ENCODE measurements at regions not wholly inside any gene's neighbourhood (a gene's known extent, or its start where the extent isn't known, plus 50 kb on each side); places are given as distances from the start of the nearest gene placed in this dataset.

- TF ChIP-seq, protein P1, sequence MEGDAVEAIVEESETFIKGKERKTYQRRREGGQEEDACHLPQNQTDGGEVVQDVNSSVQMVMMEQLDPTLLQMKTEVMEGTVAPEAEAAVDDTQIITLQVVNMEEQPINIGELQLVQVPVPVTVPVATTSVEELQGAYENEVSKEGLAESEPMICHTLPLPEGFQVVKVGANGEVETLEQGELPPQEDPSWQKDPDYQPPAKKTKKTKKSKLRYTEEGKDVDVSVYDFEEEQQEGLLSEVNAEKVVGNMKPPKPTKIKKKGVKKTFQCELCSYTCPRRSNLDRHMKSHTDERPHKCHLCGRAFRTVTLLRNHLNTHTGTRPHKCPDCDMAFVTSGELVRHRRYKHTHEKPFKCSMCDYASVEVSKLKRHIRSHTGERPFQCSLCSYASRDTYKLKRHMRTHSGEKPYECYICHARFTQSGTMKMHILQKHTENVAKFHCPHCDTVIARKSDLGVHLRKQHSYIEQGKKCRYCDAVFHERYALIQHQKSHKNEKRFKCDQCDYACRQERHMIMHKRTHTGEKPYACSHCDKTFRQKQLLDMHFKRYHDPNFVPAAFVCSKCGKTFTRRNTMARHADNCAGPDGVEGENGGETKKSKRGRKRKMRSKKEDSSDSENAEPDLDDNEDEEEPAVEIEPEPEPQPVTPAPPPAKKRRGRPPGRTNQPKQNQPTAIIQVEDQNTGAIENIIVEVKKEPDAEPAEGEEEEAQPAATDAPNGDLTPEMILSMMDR (IDR thresholded peaks at IDR 0.05; ENCODE audit: low read length), result no peak
- TF ChIP-seq EZH2 (IDR thresholded peaks at IDR 0.05; ENCODE audit: borderline replicate concordance, low read length), result no peak
Measured at GRCh38 chr4:105015750-105016149, 130.9 kb upstream of the TET2 start.
